ENCODE measurements at regions not wholly inside any gene's neighbourhood (a gene's known extent, or its start where the extent isn't known, plus 50 kb on each side); places are given as distances from the start of the nearest gene placed in this dataset.

DNA sequence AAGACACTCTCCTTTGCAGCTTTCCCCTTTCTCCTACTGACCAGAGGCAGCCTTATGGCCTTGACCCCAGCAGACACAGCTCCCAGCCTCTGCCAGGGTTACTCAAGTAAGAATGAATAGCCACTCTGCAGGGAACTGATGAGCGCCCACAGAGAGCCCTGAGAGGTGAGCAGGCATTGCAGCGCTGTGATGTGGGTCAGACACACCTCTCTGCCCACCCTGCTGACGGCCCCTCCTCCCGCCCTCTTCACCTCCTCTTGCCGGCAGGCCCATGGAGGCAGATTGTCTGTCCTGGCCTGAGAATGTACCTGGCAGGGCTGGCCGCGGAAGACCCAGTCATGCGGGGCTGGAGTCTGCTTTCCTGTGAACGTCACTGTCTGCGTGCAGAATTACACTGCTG is 512.6 kb upstream of the PPP2R3A start:
- no peak for TF ChIP-seq ZNF274 (IDR thresholded peaks at IDR 0.05; ENCODE audit: low read depth, low read length)
- no peak for TF ChIP-seq YY1 (IDR thresholded peaks at IDR 0.05; ENCODE audit: insufficient read depth, insufficient read length)
- TF ChIP-seq SUZ12 (IDR thresholded peaks at IDR 0.05; ENCODE audit: extremely low read depth, insufficient read depth, insufficient read length) = no peak

Measured in NT2/D1 (cell line).